ENCODE measurements at regions not wholly inside any gene's neighbourhood (a gene's known extent, or its start where the extent isn't known, plus 50 kb on each side); places are given as distances from the start of the nearest gene placed in this dataset.

GRCh38 chr10:3526727-3527501, 258.1 kb downstream of the KLF6 start:
- DNase-seq (ENCODE audit: extremely low read depth, low read depth): no peak

- peak; percentile 55 for DNase-seq (ENCODE audit: extremely low read depth, low read depth)
These were observed 259.1 kb downstream of the KLF6 start for GRCh38 chr10:3525832-3526449.

GRCh38 chr10:3524086-3524960, 260.7 kb downstream of the KLF6 start:
- DNase-seq (ENCODE audit: extremely low read depth, low read depth): no peak

GRCh38 chr10:3523309-3524050, 261.5 kb downstream of the KLF6 start:
- no peak for DNase-seq (ENCODE audit: extremely low read depth, low read depth)

- DNase-seq (ENCODE audit: extremely low read depth, low read depth): no peak
These were observed 268.1 kb downstream of the KLF6 start for GRCh38 chr10:3516923-3517255.

- no peak for DNase-seq (ENCODE audit: extremely low read depth, low read depth)
These were observed 268.6 kb downstream of the KLF6 start for GRCh38 chr10:3516234-3516922.

GRCh38 chr10:3514691-3515090, 270.3 kb downstream of the KLF6 start:
- DNase-seq (ENCODE audit: extremely low read depth, low read depth): no peak

- no peak for DNase-seq (ENCODE audit: extremely low read depth, low read depth)
These were observed 272.7 kb downstream of the KLF6 start for GRCh38 chr10:3512263-3512662.

- no peak for DNase-seq (ENCODE audit: extremely low read depth, low read depth)
These were observed 273.5 kb downstream of the KLF6 start for GRCh38 chr10:3511483-3511882.

- DNase-seq (ENCODE audit: extremely low read depth, low read depth): no peak
These were observed 274.3 kb downstream of the KLF6 start for GRCh38 chr10:3510741-3511140.

- no peak for DNase-seq (ENCODE audit: extremely low read depth, low read depth)
These were observed 275.7 kb downstream of the KLF6 start for GRCh38 chr10:3509355-3509754.

- no peak for DNase-seq (ENCODE audit: extremely low read depth, low read depth)
These were observed 281.7 kb downstream of the KLF6 start for GRCh38 chr10:3503299-3503698.

GRCh38 chr10:3502673-3503072, 282.3 kb downstream of the KLF6 start:
- DNase-seq (ENCODE audit: extremely low read depth, low read depth): no peak

- peak; percentile 82 for DNase-seq (ENCODE audit: extremely low read depth, low read depth)
These were observed 284.6 kb downstream of the KLF6 start for GRCh38 chr10:3500408-3500856.

- DNase-seq (ENCODE audit: extremely low read depth, low read depth): no peak
These were observed 285.9 kb downstream of the KLF6 start for GRCh38 chr10:3499120-3499519.

GRCh38 chr10:3497581-3497980, 287.4 kb downstream of the KLF6 start:
- no peak for DNase-seq (ENCODE audit: extremely low read depth, low read depth)

GRCh38 chr10:3496138-3496537, 288.9 kb downstream of the KLF6 start:
- no peak for DNase-seq (ENCODE audit: extremely low read depth, low read depth)

GRCh38 chr10:3495281-3495680, 289.7 kb downstream of the KLF6 start:
- DNase-seq (ENCODE audit: extremely low read depth, low read depth): no peak

- DNase-seq (ENCODE audit: extremely low read depth, low read depth): no peak
These were observed 290.2 kb downstream of the KLF6 start for GRCh38 chr10:3494838-3495230.

- DNase-seq (ENCODE audit: extremely low read depth, low read depth): no peak
These were observed 290.7 kb downstream of the KLF6 start for GRCh38 chr10:3494131-3494837.
